GM04503 (cell line): ENCODE measurements at regions not wholly inside any gene's neighbourhood (a gene's known extent, or its start where the extent isn't known, plus 50 kb on each side); places are given as distances from the start of the nearest gene placed in this dataset.
A peak's percentile ranks its signal among the peaks of the same experiment; 100 is the strongest.

Experiments used
- DNase-seq: peaks from one replicate; pipeline ENCODE4 v3.0.0-alpha.2; 2012; ENCODE audit warnings: low read depth

- no peak for DNase-seq
Measured at GRCh38 chr12:58268069-58268468, 326.7 kb downstream of the ATP23 start.

GRCh38 chr12:58269476-58269875 lies 328.1 kb downstream of the ATP23 start:
- no peak for DNase-seq

- no peak for DNase-seq
Measured at GRCh38 chr12:58270966-58271705, 329.8 kb downstream of the ATP23 start.

GRCh38 chr12:58272461-58272860 lies 331.1 kb downstream of the ATP23 start:
- no peak for DNase-seq

GRCh38 chr12:58277231-58277630 lies 335.9 kb downstream of the ATP23 start:
- no peak for DNase-seq

- DNase-seq = no peak
Measured at GRCh38 chr12:58283553-58283952, 342.2 kb downstream of the ATP23 start.

- DNase-seq = no peak
Measured at GRCh38 chr12:58285551-58285950, 344.2 kb downstream of the ATP23 start.

GRCh38 chr12:58286353-58286752 lies 345.0 kb downstream of the ATP23 start:
- no peak for DNase-seq

GRCh38 chr12:58288190-58288589 lies 346.8 kb downstream of the ATP23 start:
- peak; percentile 39 for DNase-seq

GRCh38 chr12:58291106-58291505 lies 349.7 kb downstream of the ATP23 start:
- DNase-seq = no peak

GRCh38 chr12:58293308-58293982 lies 352.1 kb downstream of the ATP23 start:
- no peak for DNase-seq

GRCh38 chr12:58295268-58295667 lies 353.9 kb downstream of the ATP23 start:
- DNase-seq = no peak

GRCh38 chr12:58296863-58297262 lies 355.5 kb downstream of the ATP23 start:
- peak; percentile 5 for DNase-seq

GRCh38 chr12:58298803-58299202 lies 357.4 kb downstream of the ATP23 start:
- no peak for DNase-seq

- no peak for DNase-seq
Measured at GRCh38 chr12:58299371-58299770, 358.0 kb downstream of the ATP23 start.

- no peak for DNase-seq
Measured at GRCh38 chr12:58301038-58301729, 359.8 kb downstream of the ATP23 start.

- no peak for DNase-seq
Measured at GRCh38 chr12:58301730-58302122, 360.4 kb downstream of the ATP23 start.

GRCh38 chr12:58302487-58303011 lies 361.2 kb downstream of the ATP23 start:
- no peak for DNase-seq

GRCh38 chr12:58306266-58307000 lies 365.1 kb downstream of the ATP23 start:
- DNase-seq = no peak

- no peak for DNase-seq
Measured at GRCh38 chr12:58309806-58310205, 368.4 kb downstream of the ATP23 start.

- no peak for DNase-seq
Measured at GRCh38 chr12:58310368-58310767, 369.0 kb downstream of the ATP23 start.
